Liver (tissue), 8 donors: ENCODE measurements at regions not wholly inside any gene's neighbourhood (a gene's known extent, or its start where the extent isn't known, plus 50 kb on each side); places are given as distances from the start of the nearest gene placed in this dataset.
A peak's percentile ranks its signal among the peaks of the same experiment; 100 is the strongest.

ENCODE experiments used
- DNase-seq: peaks from one replicate; pipeline ENCODE4 v3.0.0-alpha.2; 2017; ENCODE audit warnings: low spot score
- H3K27ac ChIP-seq, 2 donors: one replicate each; pipeline ENCODE4 v1.7.0; 2013; ENCODE audit warnings: inconsistent platforms in 2 of 2, low read length in 2 of 2, control low read depth in 1 of 2, low read depth in 1 of 2, mild to moderate bottlenecking in 1 of 2
- H3K27me3 ChIP-seq, 4 donors: one replicate each; pipeline versions ENCODE4 v1.6.1 to v1.7.0; 2013; ENCODE audit warnings: low read length in 3 of 4, inconsistent platforms in 1 of 4, mild to moderate bottlenecking in 1 of 4, moderate library complexity in 1 of 4; ENCODE audit not compliant: control insufficient read depth in 4 of 4, insufficient read depth in 4 of 4
- H3K36me3 ChIP-seq, 4 donors: one replicate each; pipeline versions ENCODE4 v1.6.1 to v1.7.0; 2013; ENCODE audit warnings: low read length in 3 of 4, mild to moderate bottlenecking in 3 of 4, low read depth in 1 of 4, moderate library complexity in 1 of 4; ENCODE audit not compliant: control insufficient read depth in 4 of 4, insufficient read depth in 3 of 4
- H3K4me1 ChIP-seq, 4 donors: one replicate each; pipeline versions ENCODE4 v1.6.1 to v1.7.0; 2013; ENCODE audit warnings: low read length in 3 of 4, mild to moderate bottlenecking in 3 of 4, moderate library complexity in 1 of 4; ENCODE audit not compliant: control insufficient read depth in 4 of 4, insufficient read depth in 4 of 4
- H3K4me3 ChIP-seq, 3 donors: one replicate each; pipeline versions ENCODE4 v1.6.1 to v1.7.0; 2013; ENCODE audit warnings: low read length in 3 of 3, control low read depth in 1 of 3, low read depth in 1 of 3, mild to moderate bottlenecking in 1 of 3
- H3K9ac ChIP-seq, 2 donors: one replicate each; pipeline ENCODE4 v1.7.0; 2013; ENCODE audit warnings: low read length in 2 of 2, mild to moderate bottlenecking in 2 of 2, moderate library complexity in 2 of 2, control low read depth in 1 of 2, low read depth in 1 of 2
- H3K9me3 ChIP-seq, 4 donors: one replicate each; pipeline versions ENCODE4 v1.6.1 to v1.7.0; 2013; ENCODE audit warnings: low read length in 3 of 4; ENCODE audit not compliant: control insufficient read depth in 4 of 4
- ATF3 ChIP-seq: IDR thresholded peaks from 2 replicates; pipeline ENCODE4 v1.6.1; 2016; ENCODE audit warnings: antibody characterized with exemption
- CTCF ChIP-seq: fragments of 150-350 bp; IDR thresholded peaks from 2 replicates; pipeline ENCODE4 v1.5.1; 2017; ENCODE audit warnings: improper control_type of control experiment, low read depth, low read length; ENCODE audit not compliant: missing input control
- EGR1 ChIP-seq, 2 donors: IDR thresholded peaks; 2 replicates each; pipeline ENCODE4 v1.6.1; 2016 to 2018; ENCODE audit warnings: antibody characterized with exemption in 2 of 2, low read depth in 2 of 2
- FOXA1 ChIP-seq: IDR thresholded peaks from 2 replicates; pipeline ENCODE4 v1.6.1; 2016; ENCODE audit warnings: antibody characterized with exemption
- FOXA2 ChIP-seq: IDR thresholded peaks from 2 replicates; pipeline ENCODE4 v1.6.1; 2016; ENCODE audit warnings: antibody characterized with exemption
- HNF4A ChIP-seq, 2 donors: conservative IDR thresholded peaks; 2 replicates each; pipeline ENCODE4 v1.6.1; 2016; ENCODE audit warnings: antibody characterized with exemption in 2 of 2, mild to moderate bottlenecking in 2 of 2
- HNF4G ChIP-seq: IDR thresholded peaks from 2 replicates; pipeline ENCODE4 v1.6.1; 2016; ENCODE audit warnings: antibody characterized with exemption
- JUND ChIP-seq, 2 donors: IDR thresholded peaks; 2 replicates each; pipeline ENCODE4 v1.6.1; 2016; ENCODE audit warnings: antibody characterized with exemption in 2 of 2
- MAX ChIP-seq: IDR thresholded peaks from 2 replicates; pipeline ENCODE4 v1.6.1; 2016; ENCODE audit warnings: antibody characterized with exemption
- NR2F2 ChIP-seq: IDR thresholded peaks from 2 replicates; pipeline ENCODE4 v1.6.1; 2016; ENCODE audit warnings: antibody characterized with exemption
- RAD21 ChIP-seq, 2 donors: IDR thresholded peaks; 2 replicates each; pipeline ENCODE4 v1.6.1; 2016; ENCODE audit warnings: antibody characterized with exemption in 2 of 2, mild to moderate bottlenecking in 2 of 2
- RXRA ChIP-seq, 2 donors: IDR thresholded peaks; 2 replicates each; pipeline ENCODE4 v1.6.1; 2017 to 2018; ENCODE audit warnings: antibody characterized with exemption in 2 of 2, mild to moderate bottlenecking in 1 of 2
- SP1 ChIP-seq: IDR thresholded peaks from 2 replicates; pipeline ENCODE4 v1.6.1; 2018; ENCODE audit warnings: antibody characterized with exemption, mild to moderate bottlenecking
- TAF1 ChIP-seq: conservative IDR thresholded peaks from 2 replicates; pipeline ENCODE4 v1.6.1; 2016; ENCODE audit warnings: antibody characterized with exemption, mild to moderate bottlenecking
- ZBTB33 ChIP-seq: IDR thresholded peaks from 2 replicates; pipeline ENCODE4 v1.6.1; 2016; ENCODE audit warnings: antibody characterized with exemption
- WGBS: extraction: QIAGEN DNeasy Blood & Tissue Kit; methylation state at CpG from one replicate; pipeline ENCODE4 v1.1.7; 2013; 5-methylcytosine and 5-hydroxymethylcytosine counted together
- donor health status: healthy.
- donor health status: healthy.
- donor health status: healthy.
- donor health status: healthy.
- donor health status: healthy.

GRCh38 chr5:34522599-34523386 lies 133.3 kb upstream of the RAI14 start:
- peak; percentile 52 for DNase-seq
- 45% methylated on average over 11 of the region's 11 CpGs for WGBS

GRCh38 chr5:34523387-34523726 lies 132.8 kb upstream of the RAI14 start:
- WGBS = 6% methylated on average over 1 of the region's 1 CpG
- no peak for DNase-seq
- Histone ChIP-seq H3K4me3 (no peak overlapping the region), H3K9me3 (no peaks in the 10 kb centered on the region), H3K27me3 (no peaks in the 10 kb centered on the region), H3K4me1 (peaks cover 0 to 6% (median 2%) of the 10 kb centered on the region in 4 donors), H3K36me3 (no peaks in the 10 kb centered on the region), H3K9ac (no peak overlapping the region), H3K27ac (no peak overlapping the region)
- no peak for TF ChIP-seq HNF4G
- no peak for TF ChIP-seq ZBTB33
- TF ChIP-seq RXRA (IDR thresholded peaks at IDR 0.05) = no peak
- TF ChIP-seq TAF1 = no peak
- TF ChIP-seq CTCF = no peak
- no peak for TF ChIP-seq FOXA2
- no peak for TF ChIP-seq ATF3
- no peak for TF ChIP-seq FOXA1
- no peak for TF ChIP-seq RAD21 (IDR thresholded peaks at IDR 0.05)
- no peak for TF ChIP-seq MAX
- no peak for TF ChIP-seq JUND (IDR thresholded peaks at IDR 0.05)
- TF ChIP-seq SP1 = no peak
- no peak for TF ChIP-seq EGR1 (IDR thresholded peaks at IDR 0.05; ENCODE audit: low read depth in 2 of 2)
- TF ChIP-seq NR2F2 = no peak
- no peak for TF ChIP-seq HNF4A (conservative IDR thresholded peaks at IDR 0.05)

More at GRCh38 chr5:34522599-34523386, 133.3 kb upstream of the RAI14 start:
- no peak overlapping the region for H3K27ac ChIP-seq
- no peaks in the 10 kb centered on the region for H3K36me3 ChIP-seq
- H3K27me3 ChIP-seq = no peaks in the 10 kb centered on the region
- TF ChIP-seq HNF4A (conservative IDR thresholded peaks at IDR 0.05) = peak in 1 of 2 donors; percentile 20
- peak in 1 of 2 donors; percentile 10 for TF ChIP-seq JUND (IDR thresholded peaks at IDR 0.05)
- no peak for TF ChIP-seq SP1
- no peak for TF ChIP-seq NR2F2
- peak in 1 of 2 donors; percentile 10 for TF ChIP-seq RXRA (IDR thresholded peaks at IDR 0.05)
- TF ChIP-seq RAD21 (IDR thresholded peaks at IDR 0.05) = peak; percentile 88 to 92
- TF ChIP-seq CTCF = peak; percentile 65
- no peaks in the 10 kb centered on the region for H3K9me3 ChIP-seq
- H3K4me3 ChIP-seq = no peak overlapping the region
- H3K4me1 ChIP-seq = peaks cover 0 to 6% (median 2%) of the 10 kb centered on the region in 4 donors
- no peak overlapping the region for H3K9ac ChIP-seq
